ENCODE measurements at regions not wholly inside any gene's neighbourhood (a gene's known extent, or its start where the extent isn't known, plus 50 kb on each side); places are given as distances from the start of the nearest gene placed in this dataset.

DNA sequence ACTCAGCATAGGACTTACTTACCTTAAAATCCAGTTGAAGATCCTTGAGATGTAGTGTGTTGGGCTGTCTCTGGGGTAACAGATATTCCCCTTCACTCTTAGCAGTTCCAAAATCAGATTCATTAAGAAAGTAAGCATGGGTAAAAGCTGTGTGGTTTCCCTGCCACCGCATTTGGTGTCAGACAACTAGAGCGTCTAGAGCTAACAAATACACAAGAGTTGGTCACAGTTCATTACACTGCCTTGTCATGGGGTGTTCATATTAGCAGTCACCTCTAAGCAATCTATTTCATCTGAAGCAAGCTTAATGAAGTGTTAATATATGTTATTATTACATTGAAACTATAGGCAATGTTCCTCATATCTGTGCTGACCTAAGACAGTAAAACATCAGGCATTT lies 342.8 kb downstream of the PPARGC1A start:
- no peak for FAIRE-seq
- 0% methylated on average over 2 of the region's 2 CpGs for WGBS (ENCODE audit: insufficient coverage, low coverage, missing lambda C conversion rate)
- TF ChIP-seq, protein P1, sequence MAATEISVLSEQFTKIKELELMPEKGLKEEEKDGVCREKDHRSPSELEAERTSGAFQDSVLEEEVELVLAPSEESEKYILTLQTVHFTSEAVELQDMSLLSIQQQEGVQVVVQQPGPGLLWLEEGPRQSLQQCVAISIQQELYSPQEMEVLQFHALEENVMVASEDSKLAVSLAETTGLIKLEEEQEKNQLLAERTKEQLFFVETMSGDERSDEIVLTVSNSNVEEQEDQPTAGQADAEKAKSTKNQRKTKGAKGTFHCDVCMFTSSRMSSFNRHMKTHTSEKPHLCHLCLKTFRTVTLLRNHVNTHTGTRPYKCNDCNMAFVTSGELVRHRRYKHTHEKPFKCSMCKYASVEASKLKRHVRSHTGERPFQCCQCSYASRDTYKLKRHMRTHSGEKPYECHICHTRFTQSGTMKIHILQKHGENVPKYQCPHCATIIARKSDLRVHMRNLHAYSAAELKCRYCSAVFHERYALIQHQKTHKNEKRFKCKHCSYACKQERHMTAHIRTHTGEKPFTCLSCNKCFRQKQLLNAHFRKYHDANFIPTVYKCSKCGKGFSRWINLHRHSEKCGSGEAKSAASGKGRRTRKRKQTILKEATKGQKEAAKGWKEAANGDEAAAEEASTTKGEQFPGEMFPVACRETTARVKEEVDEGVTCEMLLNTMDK (IDR thresholded peaks at IDR 0.05; ENCODE audit: borderline replicate concordance, insufficient read depth, low read depth, low read length, poor library complexity, severe bottlenecking), result no peak
- TF ChIP-seq, protein P2, sequence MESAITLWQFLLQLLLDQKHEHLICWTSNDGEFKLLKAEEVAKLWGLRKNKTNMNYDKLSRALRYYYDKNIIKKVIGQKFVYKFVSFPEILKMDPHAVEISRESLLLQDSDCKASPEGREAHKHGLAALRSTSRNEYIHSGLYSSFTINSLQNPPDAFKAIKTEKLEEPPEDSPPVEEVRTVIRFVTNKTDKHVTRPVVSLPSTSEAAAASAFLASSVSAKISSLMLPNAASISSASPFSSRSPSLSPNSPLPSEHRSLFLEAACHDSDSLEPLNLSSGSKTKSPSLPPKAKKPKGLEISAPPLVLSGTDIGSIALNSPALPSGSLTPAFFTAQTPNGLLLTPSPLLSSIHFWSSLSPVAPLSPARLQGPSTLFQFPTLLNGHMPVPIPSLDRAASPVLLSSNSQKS (CRISPR knock-in tag; IDR thresholded peaks at IDR 0.05), result no peak
- TF ChIP-seq HNRNPL (IDR thresholded peaks at IDR 0.05; ENCODE audit: low read depth, low read length) (no peak), HNRNPUL1 (IDR thresholded peaks at IDR 0.05; ENCODE audit: low read length) (no peak), RFX5 (IDR thresholded peaks at IDR 0.05; ENCODE audit: low read depth, low read length) (no peak), OTX1 (CRISPR knock-in tag; IDR thresholded peaks at IDR 0.05) (no peak), CCAR2 (IDR thresholded peaks at IDR 0.05; ENCODE audit: low read depth, low read length) (no peak), ZNF668 (CRISPR knock-in tag; IDR thresholded peaks at IDR 0.05) (no peak), KLF13 (tag; IDR thresholded peaks at IDR 0.05; ENCODE audit: borderline replicate concordance, low read depth) (no peak), STAG1 (CRISPR knock-in tag; IDR thresholded peaks at IDR 0.05; ENCODE audit: borderline replicate concordance) (no peak), POLR2H (tag; IDR thresholded peaks at IDR 0.05; ENCODE audit: low read depth) (no peak), NFE2L1 (tag; IDR thresholded peaks at IDR 0.05; ENCODE audit: borderline replicate concordance, low read depth) (no peak), FOXK2 (conservative IDR thresholded peaks at IDR 0.05 in 1 of 2, IDR thresholded peaks at IDR 0.05 in 1 of 2; ENCODE audit: low read depth in 2 of 2) (no peak)
- TF ChIP-seq, protein P3, sequence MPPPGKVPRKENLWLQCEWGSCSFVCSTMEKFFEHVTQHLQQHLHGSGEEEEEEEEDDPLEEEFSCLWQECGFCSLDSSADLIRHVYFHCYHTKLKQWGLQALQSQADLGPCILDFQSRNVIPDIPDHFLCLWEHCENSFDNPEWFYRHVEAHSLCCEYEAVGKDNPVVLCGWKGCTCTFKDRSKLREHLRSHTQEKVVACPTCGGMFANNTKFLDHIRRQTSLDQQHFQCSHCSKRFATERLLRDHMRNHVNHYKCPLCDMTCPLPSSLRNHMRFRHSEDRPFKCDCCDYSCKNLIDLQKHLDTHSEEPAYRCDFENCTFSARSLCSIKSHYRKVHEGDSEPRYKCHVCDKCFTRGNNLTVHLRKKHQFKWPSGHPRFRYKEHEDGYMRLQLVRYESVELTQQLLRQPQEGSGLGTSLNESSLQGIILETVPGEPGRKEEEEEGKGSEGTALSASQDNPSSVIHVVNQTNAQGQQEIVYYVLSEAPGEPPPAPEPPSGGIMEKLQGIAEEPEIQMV (tag; conservative IDR thresholded peaks at IDR 0.05; ENCODE audit: low read depth), result no peak
- TF ChIP-seq, protein P4, sequence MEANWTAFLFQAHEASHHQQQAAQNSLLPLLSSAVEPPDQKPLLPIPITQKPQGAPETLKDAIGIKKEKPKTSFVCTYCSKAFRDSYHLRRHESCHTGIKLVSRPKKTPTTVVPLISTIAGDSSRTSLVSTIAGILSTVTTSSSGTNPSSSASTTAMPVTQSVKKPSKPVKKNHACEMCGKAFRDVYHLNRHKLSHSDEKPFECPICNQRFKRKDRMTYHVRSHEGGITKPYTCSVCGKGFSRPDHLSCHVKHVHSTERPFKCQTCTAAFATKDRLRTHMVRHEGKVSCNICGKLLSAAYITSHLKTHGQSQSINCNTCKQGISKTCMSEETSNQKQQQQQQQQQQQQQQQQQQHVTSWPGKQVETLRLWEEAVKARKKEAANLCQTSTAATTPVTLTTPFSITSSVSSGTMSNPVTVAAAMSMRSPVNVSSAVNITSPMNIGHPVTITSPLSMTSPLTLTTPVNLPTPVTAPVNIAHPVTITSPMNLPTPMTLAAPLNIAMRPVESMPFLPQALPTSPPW (CRISPR knock-in tag; IDR thresholded peaks at IDR 0.05), result no peak
- TF ChIP-seq, protein P5, sequence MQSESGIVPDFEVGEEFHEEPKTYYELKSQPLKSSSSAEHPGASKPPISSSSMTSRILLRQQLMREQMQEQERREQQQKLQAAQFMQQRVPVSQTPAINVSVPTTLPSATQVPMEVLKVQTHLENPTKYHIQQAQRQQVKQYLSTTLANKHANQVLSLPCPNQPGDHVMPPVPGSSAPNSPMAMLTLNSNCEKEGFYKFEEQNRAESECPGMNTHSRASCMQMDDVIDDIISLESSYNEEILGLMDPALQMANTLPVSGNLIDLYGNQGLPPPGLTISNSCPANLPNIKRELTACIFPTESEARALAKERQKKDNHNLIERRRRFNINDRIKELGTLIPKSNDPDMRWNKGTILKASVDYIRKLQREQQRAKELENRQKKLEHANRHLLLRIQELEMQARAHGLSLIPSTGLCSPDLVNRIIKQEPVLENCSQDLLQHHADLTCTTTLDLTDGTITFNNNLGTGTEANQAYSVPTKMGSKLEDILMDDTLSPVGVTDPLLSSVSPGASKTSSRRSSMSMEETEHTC (IDR thresholded peaks at IDR 0.05), result no peak

More for the DNA sequence above, 342.8 kb downstream of the PPARGC1A start:
- no TSS peak for BruUV-seq (replicated peaks)
- Histone ChIP-seq H3K27ac (ENCODE audit: extremely low read depth, low read depth, low read length) (no peak overlapping the region), H3K4me2 (ENCODE audit: insufficient read depth, low read length) (no peak overlapping the region), H3K79me2 (ENCODE audit: control insufficient read depth, insufficient read depth, low read length) (no peaks in the 10 kb centered on the region), H4K20me1 (replicated peaks; ENCODE audit: control insufficient read depth, insufficient read depth, low read length) (no peaks in the 10 kb centered on the region), H3K9me1 (ENCODE audit: control insufficient read depth, insufficient read depth, low read length) (no peaks in the 10 kb centered on the region), H3K4me3 (no peak overlapping the region), H3K27me3 (ENCODE audit: control insufficient read depth in 2 of 2, insufficient read depth in 2 of 2, low read length in 2 of 2) (no peaks in the 10 kb centered on the region), H3K9ac (ENCODE audit: insufficient read depth in 1 of 2, low read depth in 2 of 2, low read length in 2 of 2) (no peak overlapping the region), H3K9me3 (replicated peaks; ENCODE audit: control insufficient read depth, insufficient read depth, low read depth, low read length) (no peaks in the 10 kb centered on the region), H2AFZ (ENCODE audit: low read depth, low read length) (no peak overlapping the region), H3K4me1 (replicated peaks in 1 of 2; ENCODE audit: control insufficient read depth in 2 of 2, insufficient read depth in 2 of 2, low read length in 2 of 2) (no peaks in the 10 kb centered on the region), H3K36me3 (ENCODE audit: control insufficient read depth, insufficient read depth, low read length) (no peaks in the 10 kb centered on the region)
- DNase-seq (ENCODE audit: extremely low read depth in 1 of 4, low spot score in 3 of 4) (no peak), ATAC-seq (no peak)
- in situ Hi-C loops (cut with MboI) (no loop called here), intact Hi-C loops (cut with micrococcal nuclease) (no loop called here)
- ChIA-PET CTCF (ENCODE audit: low intra/inter-chr PET ratio) (no interaction called here), POLR2A (no interaction called here)

Measured in K562 (cell line).